Stimulated activated CD8-positive, alpha-beta memory T cell treated with anti-CD3 and anti-CD28 coated beads, Interleukin-12 subunit alpha, Interleukin-12 subunit beta, amount 100 ng/mL, for 24 hours (primary cell): ENCODE measurements at regions not wholly inside any gene's neighbourhood (a gene's known extent, or its start where the extent isn't known, plus 50 kb on each side); places are given as distances from the start of the nearest gene placed in this dataset.
"Not testable (repeated sequence)": the region's sequence is repeated elsewhere in the genome, so short reads cannot be mapped to it uniquely, and the experiment has no call there.

ENCODE experiments used
- DNase-seq: peaks from one replicate; pipeline ENCODE4 v3.0.0-alpha.2; 2020; ENCODE audit errors: extremely low read depth

DNA sequence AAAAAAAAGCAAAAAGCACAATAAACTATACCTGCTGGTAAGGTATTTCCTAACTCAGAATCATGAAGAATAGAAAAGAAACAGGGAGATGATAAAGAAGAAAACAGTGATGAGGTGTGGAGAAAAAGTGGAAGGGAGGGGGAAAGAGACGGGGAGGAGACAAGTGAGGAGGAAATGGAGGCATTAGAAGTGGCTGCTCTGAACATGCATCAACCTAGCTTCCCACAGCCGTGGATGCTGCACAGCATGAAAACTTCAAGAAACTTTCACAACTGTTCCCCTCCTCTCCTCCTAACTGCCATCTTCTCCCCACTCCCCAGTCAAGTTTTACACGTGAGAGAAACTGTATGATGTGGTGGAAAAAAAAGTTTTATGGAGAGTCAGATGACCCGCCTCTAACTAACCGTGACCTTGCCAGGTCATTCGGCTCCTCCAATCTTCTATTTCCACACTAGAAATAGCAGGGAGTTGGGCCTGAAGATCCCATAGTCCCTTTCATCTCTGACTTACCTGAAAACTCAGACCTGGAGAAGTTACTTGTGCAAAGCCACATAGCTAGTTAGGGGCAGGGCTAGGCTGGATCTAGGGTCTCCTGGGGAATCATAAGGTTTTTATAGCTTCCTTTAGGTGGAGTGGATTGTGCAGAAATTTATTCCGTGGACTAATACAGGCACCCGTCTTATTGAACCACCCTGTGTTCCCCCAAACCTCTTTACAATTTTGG, 461.9 kb downstream of the KLF5 start:
- DNase-seq = no peak

DNA sequence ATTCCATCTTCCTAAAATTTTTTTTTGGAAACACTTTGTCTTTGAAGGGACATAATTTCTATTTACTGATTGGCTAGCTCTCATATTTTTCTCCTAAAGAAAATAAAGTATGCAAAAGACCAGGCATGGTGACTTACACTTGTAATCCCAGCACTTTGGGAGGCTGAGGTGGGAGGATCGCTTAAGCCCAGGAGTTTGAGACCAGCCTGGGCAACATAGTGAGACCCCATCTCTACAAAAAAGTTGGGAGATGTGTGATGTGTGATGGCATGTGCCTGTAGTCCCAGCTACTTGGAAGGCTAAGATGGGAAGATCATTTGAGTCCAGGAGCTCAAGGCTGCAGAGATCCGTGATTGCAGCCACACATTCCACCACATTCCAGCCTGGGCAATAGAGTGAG, 461.3 kb downstream of the KLF5 start:
- DNase-seq = not testable (repeated sequence)

DNA sequence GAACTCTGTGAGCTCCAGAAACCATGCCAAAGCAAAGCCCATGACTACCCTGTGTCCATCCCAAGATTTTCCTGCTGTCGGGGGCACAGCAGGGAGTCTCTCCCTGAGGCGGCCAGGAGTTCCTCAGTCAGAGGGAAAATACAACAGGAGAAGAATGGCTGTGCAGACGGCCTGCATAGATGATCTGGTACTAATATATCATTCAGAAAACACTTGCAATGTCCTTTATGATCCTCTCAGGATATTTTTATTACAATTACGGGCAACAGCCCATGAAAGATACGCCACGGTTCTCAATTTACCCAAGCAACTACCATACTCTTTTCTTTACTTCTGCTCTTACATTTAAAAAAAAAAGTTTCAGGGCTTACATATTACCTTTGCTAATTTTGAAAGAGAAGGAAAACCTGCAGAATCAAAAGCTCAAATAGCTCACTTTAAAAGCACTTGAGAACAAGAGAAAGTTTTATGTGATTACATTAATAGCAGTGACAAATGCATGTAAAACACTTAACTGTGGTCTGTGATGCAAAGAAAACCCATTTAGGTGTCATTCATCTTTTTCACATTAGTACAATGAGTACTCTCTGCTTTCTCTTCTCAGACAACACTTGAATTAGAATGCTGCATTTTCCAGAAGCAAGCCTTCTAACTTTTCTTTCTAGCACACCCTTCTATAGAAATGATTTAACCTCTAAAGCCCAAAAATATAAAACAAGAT, 460.8 kb downstream of the KLF5 start:
- no peak for DNase-seq

DNA sequence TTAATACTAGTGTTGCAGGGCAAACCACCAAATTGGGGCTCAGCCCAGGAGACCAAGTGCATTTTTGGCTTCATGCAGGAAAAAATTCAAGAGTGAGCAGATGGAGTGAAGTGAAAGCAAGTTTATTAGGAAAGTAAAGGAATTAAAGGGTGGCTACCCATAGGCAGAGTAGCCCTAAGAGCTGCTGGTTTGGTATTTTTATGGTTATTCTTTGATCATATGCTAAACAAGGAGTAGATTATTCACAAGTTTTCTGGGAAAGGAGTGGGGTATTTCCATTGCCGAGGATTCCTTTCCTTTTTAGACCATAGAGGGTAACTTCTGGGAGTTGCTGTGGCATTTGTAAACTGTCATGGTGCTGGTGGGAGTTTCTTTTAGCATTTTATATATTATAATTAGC, 459.0 kb downstream of the KLF5 start:
- DNase-seq = no peak

DNA sequence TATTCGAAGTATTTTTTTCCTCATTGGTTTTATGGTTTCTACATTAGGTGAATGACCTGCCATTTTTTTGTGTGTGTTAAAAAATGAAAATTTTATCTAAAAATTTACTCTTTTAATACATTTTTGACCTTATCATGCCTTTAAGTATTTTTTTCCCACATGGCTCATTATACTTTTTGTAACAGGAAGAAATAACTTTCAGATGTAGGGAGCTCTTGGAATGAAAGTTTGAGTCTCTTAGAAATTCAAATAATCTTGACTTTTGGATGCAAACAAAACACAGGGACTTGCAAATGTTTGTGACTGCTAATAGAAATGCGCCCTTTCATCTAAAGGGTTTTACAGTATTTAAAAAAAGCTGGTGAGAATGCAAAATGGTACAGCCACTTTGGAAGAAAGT, 457.9 kb downstream of the KLF5 start:
- no peak for DNase-seq

DNA sequence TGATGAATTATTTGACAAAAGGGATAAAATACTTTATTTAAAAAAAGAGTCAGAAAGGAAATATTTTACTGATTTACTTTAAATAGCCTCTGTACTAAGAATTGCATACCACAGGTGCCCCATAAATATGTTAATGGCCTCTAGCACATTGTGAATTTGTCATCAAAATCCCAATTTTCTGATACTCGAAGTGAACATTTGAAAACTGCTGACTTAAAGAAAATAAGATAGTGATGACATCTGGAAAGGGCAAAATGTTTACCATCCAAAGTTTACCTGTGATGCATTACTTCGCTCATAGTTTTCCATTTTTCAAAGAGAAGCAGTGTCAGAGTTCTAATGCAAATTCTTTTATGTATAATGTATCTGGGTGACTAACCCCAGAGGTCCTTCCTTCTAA, 455.4 kb downstream of the KLF5 start:
- no peak for DNase-seq

DNA sequence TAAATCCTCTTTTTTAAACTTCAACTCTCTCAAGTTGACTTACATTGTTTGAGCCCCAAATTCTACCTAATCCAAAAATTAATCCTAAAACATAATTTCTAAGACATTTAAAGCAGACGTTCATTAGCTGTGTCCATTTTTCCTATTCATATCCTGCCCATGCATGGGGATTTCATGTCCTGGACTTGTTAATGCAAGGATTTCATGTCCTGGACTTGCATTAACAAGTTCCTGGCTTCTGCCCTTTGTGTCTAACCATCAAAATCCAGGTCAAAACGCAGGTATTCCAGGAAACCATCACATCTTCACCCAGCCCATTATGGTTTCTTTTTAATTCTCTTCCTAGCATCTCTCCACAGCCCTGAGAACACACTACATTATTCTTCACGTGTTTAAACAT, 454.9 kb downstream of the KLF5 start:
- no peak for DNase-seq

DNA sequence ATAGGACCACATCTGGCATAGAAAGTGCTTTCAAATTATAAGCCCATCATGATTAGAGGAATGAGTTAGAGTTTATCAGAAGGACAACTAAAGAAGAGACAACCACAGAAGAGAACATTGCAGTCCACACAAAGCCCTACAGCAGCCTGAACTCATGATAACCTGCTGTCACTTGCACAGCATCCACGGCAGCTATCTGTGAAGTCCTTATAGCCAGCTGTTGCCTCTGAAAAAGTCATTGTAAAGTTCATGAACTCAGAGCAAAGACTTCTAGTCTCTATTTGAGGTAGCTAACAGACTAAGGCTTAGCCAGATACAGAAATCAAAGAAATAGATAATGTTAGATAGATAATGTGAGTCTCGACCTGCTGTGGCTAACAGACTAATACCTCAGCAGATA, 450.0 kb downstream of the KLF5 start:
- no peak for DNase-seq

DNA sequence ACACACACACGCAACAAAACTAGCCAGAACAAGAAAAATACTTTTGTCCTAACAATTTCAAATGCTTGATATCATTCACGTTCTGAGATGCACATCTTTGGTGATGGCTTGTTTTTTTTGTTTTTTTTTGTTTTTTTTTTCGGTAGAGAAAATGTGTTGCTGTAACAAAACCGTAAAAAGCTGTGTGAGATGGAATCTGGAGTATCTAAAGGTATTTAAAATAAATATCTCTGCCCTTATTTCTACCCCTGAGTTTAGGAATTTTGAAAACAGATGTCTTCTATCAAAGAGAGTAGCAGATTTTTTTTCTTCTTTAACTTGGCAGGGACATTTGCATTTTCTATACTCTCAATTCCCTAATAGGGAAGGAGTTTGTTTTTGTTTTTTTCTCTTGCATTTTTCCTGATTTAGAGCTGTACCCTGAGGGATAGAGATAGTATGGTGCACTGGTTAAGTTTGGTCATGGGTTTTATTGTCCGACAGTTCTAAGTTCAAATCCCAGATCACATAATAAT, 446.6 kb downstream of the KLF5 start:
- no peak for DNase-seq

DNA sequence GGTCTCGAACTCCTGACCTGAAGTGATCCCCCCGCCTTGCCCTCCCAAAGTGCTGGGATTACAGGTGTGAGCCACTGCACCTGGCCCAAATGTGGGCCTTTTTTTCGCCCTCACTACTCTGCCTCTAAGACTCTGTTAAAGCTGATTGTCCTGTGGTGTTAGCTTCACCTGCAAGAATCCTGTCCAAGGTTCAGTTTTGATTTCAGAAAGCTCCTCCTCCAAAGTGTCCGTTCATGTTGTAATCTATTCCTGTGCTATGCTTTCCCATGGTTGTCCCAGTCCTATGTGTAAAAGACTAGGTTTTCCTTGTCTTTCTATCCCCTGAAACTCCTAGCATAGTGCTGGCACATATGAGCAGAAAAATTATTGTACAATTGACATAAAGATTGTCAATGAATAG, 440.9 kb downstream of the KLF5 start:
- DNase-seq = no peak

DNA sequence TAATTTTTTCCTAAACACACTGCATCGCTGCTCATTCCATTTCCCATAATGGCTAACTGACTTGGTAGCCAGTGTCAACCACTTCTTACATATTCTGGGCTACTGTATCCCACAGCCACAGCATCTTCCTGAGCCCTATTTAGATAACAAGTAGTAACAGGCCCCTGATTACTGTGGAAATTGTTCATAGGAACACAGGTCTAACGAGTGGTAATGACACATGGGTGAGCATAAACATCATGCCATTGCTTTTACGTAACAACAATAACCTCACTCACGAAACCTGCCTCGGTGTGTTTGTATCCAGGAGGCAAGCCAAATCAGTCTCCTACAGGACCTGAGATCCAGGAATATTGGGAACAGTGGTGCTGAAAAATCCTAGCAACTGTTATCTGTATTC, 438.6 kb downstream of the KLF5 start:
- DNase-seq = no peak

DNA sequence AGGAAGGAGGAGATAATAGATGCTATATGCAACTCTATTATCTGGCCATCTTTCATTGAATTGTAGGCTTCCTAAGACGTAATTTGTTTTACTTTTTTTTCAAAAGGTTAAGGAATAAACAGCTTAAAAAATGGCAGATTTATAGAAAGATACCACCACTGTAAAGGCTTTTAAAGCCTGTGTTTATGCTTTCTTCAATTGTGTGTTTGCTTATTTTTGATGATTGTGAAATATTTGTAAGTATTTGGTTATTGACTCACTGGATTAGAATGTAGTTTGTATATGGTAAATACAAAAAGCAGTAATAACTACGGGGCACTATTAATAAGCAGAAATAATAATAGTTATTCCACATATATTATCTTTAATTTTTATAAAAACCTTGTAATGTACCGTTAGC, 437.9 kb downstream of the KLF5 start:
- no peak for DNase-seq

DNA sequence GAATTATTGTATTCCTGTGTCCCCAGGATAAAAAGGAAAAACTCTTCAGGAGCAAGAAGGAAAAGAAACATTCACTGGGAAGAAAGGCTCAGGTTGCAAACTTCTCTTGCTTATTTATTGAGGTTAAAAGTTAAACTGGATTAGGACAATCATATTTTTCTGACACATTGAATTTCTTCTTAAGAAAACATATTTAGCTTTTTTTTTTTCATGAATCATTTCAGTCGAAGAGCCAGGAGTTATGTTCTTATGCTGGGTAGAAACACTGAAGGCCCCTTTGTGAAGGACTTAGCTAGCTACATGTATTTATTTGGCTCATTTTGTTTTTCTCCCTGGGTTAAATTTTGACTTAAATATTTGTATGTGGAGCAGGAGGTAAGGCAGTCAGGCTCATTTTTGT, 434.0 kb downstream of the KLF5 start:
- no peak for DNase-seq

DNA sequence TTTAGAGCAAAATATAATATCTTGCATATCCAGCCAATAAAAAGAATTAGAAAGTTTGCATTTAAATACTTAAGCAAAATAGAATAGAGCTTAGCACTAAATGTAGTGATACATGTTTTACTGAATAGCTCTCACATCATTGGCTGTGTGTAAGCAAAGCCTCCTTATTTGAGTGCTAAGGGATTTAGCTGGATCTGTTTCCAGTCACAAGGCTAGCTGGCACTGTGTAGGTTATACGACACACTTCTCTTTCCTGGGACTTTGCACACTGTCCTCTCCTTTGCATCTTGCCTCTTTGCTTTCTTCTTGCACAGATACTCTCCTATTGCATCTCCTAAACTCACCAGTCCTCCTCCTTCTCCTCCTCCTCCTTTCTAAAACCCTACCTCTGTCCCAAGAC, 423.8 kb downstream of the KLF5 start:
- DNase-seq = no peak

DNA sequence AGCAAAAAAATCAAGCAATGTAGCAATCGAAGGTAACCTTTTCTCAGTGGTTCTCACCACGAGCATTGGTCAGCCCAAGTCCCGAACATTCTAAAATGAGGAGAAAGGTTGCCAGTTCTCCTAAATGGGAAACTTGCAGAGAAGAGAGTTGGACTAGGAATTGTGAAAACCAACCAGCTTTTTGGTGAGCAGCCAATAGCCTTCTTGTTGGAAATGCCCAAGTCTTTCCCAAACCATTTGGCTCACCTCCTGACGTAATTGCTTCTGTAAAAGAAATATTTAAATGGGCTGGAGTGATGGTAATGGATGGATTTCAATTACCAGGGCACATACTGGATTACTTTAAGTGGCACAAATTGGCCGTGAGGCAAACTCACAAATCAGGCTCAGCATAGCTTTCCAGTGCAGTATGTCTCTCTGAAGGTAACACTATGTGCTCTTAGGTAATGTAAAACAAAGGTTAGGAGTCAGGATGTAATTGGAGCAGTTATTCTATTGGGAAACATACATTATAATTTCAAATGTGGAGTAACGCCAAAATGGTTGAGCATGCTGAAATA, 423.2 kb downstream of the KLF5 start:
- no peak for DNase-seq

DNA sequence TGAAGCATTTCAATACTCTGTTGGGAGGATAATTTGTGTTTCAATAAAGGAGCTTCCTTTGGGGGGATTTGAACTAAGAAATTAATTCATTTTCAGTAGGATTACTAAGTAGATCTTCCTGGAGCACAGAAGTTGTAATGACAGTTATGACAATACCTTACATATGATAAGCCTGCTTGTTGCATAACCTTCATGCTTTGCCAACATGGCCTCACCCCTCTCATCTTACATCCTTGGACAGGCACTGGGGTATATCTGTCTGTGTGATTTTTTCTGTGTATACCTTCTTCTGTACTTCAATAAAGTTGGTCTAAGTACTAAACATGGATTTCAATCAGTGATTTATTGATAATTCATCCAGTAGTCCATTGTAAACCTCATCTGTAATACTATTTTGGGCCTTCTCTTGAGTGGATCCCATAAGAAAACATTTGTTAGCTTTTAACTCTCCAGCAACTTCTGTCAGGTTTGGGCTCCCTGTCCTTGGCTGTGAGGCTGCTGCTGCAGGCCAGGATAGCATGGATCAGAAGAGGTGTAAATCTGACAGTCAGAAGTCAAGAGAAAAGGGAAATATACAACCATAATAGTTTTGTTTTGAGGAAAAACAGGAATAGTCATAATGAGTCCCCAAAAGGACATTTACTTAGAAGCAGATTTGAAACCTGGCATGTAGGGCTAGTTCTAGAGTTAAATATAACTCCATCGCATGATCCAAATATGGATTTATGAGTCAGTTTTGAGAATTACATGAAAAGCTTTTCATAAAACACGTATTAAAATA, 422.2 kb downstream of the KLF5 start:
- no peak for DNase-seq

DNA sequence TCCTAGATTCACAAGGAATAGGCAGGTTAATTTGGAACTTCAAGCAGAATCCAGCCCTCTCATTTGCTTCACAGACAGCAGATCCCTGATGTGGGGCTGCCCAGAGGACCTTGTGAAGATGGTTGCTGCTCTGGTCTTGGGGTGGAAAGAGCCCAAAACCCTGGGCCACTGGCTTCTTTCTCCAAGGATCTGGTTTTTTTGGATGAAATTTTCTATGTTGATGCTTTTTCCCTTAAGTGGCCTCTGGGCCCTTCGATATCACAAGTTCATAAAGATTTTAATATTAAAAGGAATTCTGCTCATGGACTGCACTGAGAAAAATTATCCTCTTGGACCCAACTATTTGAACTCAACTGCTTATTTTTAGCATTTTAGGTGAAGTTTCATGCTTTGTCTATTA, 421.1 kb downstream of the KLF5 start:
- no peak for DNase-seq

DNA sequence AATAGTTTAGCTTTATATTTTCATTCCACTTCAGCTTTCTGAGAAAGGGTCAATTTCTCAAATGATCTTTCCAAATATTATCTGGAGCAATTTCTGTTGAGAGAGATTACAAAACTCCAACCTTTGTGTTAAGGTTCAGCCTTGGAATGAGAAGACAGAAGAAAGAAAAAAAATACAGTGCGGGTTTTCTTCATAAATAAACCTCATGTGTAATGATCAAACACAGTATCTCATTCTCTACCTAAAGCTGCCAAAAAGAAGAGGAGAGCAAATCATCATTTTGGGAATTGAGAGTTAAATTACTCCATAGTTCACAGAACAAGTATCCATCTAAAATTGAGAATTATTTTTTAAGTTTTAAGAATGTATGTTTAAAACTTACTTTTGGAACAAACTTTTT, 420.5 kb downstream of the KLF5 start:
- DNase-seq = no peak

DNA sequence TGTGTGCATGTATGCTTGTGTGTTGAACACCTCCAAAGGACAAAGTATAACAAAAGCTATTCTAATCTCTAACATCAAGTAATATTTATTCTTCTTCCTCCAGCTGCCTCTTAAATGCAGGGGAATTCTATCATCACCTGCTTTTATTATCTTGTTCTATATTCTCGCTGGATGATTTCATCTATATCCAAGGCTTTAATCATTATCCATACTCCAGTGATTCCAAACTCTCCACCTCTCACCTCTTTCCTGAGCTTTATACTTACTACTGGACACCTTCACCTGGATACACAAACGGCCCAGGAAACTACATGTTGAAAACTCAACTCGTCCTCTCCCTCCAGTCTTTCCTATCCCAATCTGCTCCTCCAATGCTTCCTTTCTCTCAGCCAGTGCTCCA, 418.6 kb downstream of the KLF5 start:
- no peak for DNase-seq

DNA sequence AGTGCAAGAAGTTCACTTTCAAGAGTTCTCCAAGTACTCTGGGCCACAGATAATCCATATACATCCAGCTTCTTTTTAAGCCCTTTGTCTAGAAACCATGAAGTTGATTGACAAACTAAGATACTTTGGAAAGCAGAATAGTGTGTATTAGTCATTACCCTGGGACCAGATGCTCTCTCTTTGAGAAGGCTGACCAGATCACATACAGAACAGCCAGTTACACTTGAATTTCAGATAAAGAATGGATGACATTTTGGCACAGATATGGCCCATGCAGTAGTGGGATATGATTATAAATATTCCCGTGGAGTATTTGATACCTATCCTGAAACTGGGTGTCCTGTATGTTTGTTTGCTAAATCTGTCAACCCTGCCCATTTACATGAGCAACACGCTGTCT, 414.2 kb downstream of the KLF5 start:
- DNase-seq = no peak

DNA sequence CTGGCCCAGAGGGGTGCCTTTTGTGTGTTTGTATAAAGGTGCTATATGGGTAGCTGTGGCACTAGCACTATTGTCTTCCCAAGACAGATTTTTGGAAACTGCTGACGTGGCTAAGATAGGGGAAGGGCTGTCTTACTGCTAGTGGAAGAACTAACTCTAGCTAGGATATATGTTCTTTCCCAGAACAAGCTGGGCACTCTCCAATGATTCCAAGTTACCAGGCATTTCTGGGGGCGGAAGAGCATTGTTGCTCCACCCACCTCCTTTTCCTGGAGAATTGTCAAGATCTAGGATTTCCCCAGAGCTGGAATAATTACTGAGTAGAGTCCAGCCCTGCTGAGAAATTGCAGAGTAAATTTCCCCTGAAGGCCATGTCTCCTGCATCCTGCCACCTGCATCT, 408.3 kb downstream of the KLF5 start:
- no peak for DNase-seq

DNA sequence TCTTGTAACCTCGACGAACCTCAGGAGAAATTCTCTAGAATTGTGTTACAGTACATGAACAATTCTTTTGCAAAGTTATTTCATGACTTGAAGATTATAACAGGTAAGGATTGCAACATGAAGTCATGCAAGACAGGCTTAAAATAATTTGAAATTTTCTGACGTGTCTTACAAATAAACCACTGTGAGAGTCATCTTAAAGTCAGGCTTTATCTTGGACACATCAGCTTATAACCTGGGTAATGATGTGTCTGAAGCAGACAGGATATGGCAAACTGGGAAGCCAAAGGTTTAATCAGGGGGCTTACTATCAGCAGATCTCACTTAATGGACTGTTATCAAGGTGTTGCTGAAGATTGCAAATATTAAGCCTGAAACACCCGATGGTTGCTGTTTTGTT, 407.8 kb downstream of the KLF5 start:
- DNase-seq = no peak

DNA sequence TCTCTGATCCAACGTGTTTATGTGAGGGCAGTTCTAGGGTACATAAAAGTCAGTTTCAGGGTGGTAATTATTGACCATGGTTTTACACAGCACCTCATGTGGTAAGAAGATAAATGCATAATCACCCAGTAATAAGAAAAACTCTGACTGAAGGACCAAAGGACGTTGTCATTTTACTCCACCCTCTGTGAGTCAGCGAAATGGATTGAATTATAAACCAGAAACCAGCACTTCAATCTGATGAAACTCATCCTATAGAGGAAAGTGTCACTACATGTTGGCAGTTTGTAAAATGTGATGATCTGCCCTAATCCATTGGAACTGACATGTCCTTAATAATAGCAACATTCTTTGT, 406.8 kb downstream of the KLF5 start:
- no peak for DNase-seq
